ENCODE measurements at regions not wholly inside any gene's neighbourhood (a gene's known extent, or its start where the extent isn't known, plus 50 kb on each side); places are given as distances from the start of the nearest gene placed in this dataset.

GRCh38 chr17:72370819-72371218 is 250.0 kb downstream of the SOX9 start (continued):
- TF ChIP-seq PATZ1 (CRISPR knock-in tag; IDR thresholded peaks at IDR 0.05; ENCODE audit: borderline replicate concordance) (no peak), BACH2 (CRISPR knock-in tag; IDR thresholded peaks at IDR 0.05; ENCODE audit: borderline replicate concordance) (no peak)

GRCh38 chr17:72372185-72372584 is 251.4 kb downstream of the SOX9 start:
- ATAC-seq: no peak

More at GRCh38 chr17:72372185-72372584, 251.4 kb downstream of the SOX9 start:
- no peak for TF ChIP-seq TSHZ2 (CRISPR knock-in tag; IDR thresholded peaks at IDR 0.05)
- no peak for TF ChIP-seq ESRRG (CRISPR knock-in tag; IDR thresholded peaks at IDR 0.05)
- TF ChIP-seq POU6F1 (CRISPR knock-in tag; IDR thresholded peaks at IDR 0.05; ENCODE audit: borderline replicate concordance, low read depth): no peak
- TF ChIP-seq ZNF565 (CRISPR knock-in tag; conservative IDR thresholded peaks at IDR 0.05; ENCODE audit: low read depth): no peak
- TF ChIP-seq PATZ1 (CRISPR knock-in tag; IDR thresholded peaks at IDR 0.05; ENCODE audit: borderline replicate concordance): no peak
- no peak for TF ChIP-seq ARNTL (CRISPR knock-in tag; IDR thresholded peaks at IDR 0.05; ENCODE audit: borderline replicate concordance, low read depth)
- TF ChIP-seq CSDC2 (CRISPR knock-in tag; IDR thresholded peaks at IDR 0.05): no peak
- no peak for TF ChIP-seq RARB (CRISPR knock-in tag; IDR thresholded peaks at IDR 0.05)
- no peak for TF ChIP-seq SNAI2 (CRISPR knock-in tag; IDR thresholded peaks at IDR 0.05)
- no peak for TF ChIP-seq ZNF8 (CRISPR knock-in tag; IDR thresholded peaks at IDR 0.05)
- TF ChIP-seq ZFP3 (CRISPR knock-in tag; IDR thresholded peaks at IDR 0.05): no peak
- TF ChIP-seq ZFP30 (CRISPR knock-in tag; IDR thresholded peaks at IDR 0.05): no peak
- TF ChIP-seq ZC3H10 (CRISPR knock-in tag; IDR thresholded peaks at IDR 0.05): no peak
- no peak for TF ChIP-seq CSRNP3 (CRISPR knock-in tag; IDR thresholded peaks at IDR 0.05)
- TF ChIP-seq TOX (CRISPR knock-in tag; IDR thresholded peaks at IDR 0.05; ENCODE audit: borderline replicate concordance): no peak
- TF ChIP-seq ZNF70 (CRISPR knock-in tag; IDR thresholded peaks at IDR 0.05): no peak
- TF ChIP-seq ISL1 (CRISPR knock-in tag; IDR thresholded peaks at IDR 0.05): no peak
- no peak for TF ChIP-seq TCF4 (CRISPR knock-in tag; IDR thresholded peaks at IDR 0.05; ENCODE audit: borderline replicate concordance)
- TF ChIP-seq OSR1 (CRISPR knock-in tag; IDR thresholded peaks at IDR 0.05): no peak
